NCI-H345 (cell line): ENCODE measurements at regions not wholly inside any gene's neighbourhood (a gene's known extent, or its start where the extent isn't known, plus 50 kb on each side); places are given as distances from the start of the nearest gene placed in this dataset.

Experiments
- DNase-seq: peaks from one replicate; lab custom pipeline; 2025; lab: John Stamatoyannopoulos, UW

GRCh38 chr1:99163671-99164070, 100.6 kb upstream of the PLPPR4 start:
- DNase-seq = no peak

- no peak for DNase-seq
Measured at GRCh38 chr1:99170516-99170915, 93.8 kb upstream of the PLPPR4 start.

GRCh38 chr1:99171184-99171813, 93.0 kb upstream of the PLPPR4 start:
- DNase-seq = no peak

GRCh38 chr1:99173282-99173681, 91.0 kb upstream of the PLPPR4 start:
- DNase-seq = no peak

GRCh38 chr1:99173900-99174299, 90.4 kb upstream of the PLPPR4 start:
- DNase-seq = no peak

- DNase-seq = no peak
Measured at GRCh38 chr1:99176753-99177152, 87.5 kb upstream of the PLPPR4 start.

GRCh38 chr1:99177465-99177864, 86.8 kb upstream of the PLPPR4 start:
- no peak for DNase-seq

- DNase-seq = peak; percentile 87
Measured at GRCh38 chr1:99180343-99180808, 83.9 kb upstream of the PLPPR4 start.

GRCh38 chr1:99180915-99181314, 83.4 kb upstream of the PLPPR4 start:
- DNase-seq = no peak

GRCh38 chr1:99181892-99182291, 82.4 kb upstream of the PLPPR4 start:
- DNase-seq = no peak

GRCh38 chr1:99185196-99185595, 79.1 kb upstream of the PLPPR4 start:
- DNase-seq = no peak

GRCh38 chr1:99193431-99193830, 70.9 kb upstream of the PLPPR4 start:
- no peak for DNase-seq

GRCh38 chr1:99198393-99198792, 65.9 kb upstream of the PLPPR4 start:
- DNase-seq = no peak

GRCh38 chr1:99207216-99207615, 57.1 kb upstream of the PLPPR4 start:
- no peak for DNase-seq
